Activated T-cell treated with anti-CD3 and anti-CD28 coated beads, Interleukin-2, amount 50 U/mL, for 24 hours (primary cell): ENCODE measurements at regions not wholly inside any gene's neighbourhood (a gene's known extent, or its start where the extent isn't known, plus 50 kb on each side); places are given as distances from the start of the nearest gene placed in this dataset.

ENCODE experiments used
- DNase-seq: peaks from one replicate; pipeline ENCODE4 v3.0.0-alpha.2; 2020
- H3K27ac Mint-ChIP-seq: 2 replicates; pipeline ENCODE4 v1.8.0; 2020; ENCODE audit warnings: mild to moderate bottlenecking, mixed read lengths
- H3K27me3 Mint-ChIP-seq: 2 replicates; pipeline ENCODE4 v1.8.0; 2020; ENCODE audit warnings: mixed read lengths
- H3K36me3 Mint-ChIP-seq: 2 replicates; pipeline ENCODE4 v1.8.0; 2020; ENCODE audit warnings: low read depth, mixed read lengths
- H3K4me1 Mint-ChIP-seq: 2 replicates; pipeline ENCODE4 v1.8.0; 2020; ENCODE audit warnings: low read depth, mixed read lengths
- H3K4me3 Mint-ChIP-seq: 2 replicates; pipeline ENCODE4 v1.8.0; 2020; ENCODE audit warnings: mild to moderate bottlenecking, moderate library complexity, mixed read lengths
- H3K9me3 Mint-ChIP-seq: 2 replicates; pipeline ENCODE4 v1.8.0; 2020; ENCODE audit warnings: mixed read lengths

DNA sequence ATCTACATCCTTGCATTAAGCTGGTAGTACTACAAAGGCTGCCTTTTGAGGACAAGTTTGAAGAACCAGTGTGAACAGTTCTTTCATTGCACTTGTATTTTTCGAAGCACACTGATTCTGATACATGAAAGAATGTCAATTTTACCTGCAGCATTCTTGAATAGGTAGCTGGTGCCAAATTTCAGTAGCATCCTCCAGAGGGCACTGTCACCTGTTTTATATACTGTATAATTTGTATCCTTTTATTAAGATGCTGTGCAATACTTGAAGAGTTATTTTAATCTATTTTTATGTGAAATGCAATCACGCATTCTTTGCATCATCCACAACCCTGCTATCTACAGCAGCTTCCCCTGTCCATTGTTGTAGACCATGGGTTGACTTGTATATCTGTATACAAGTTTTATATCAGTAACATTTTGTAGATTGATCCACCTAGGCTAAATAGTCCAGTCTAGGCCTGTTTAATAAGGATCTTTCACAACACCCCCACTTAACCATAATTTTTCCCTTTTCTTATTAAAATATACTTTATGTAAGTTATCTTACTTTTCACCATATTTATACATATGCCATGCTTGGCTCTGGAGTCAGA is 325.7 kb downstream of the PCDH7 start:
- no peaks in the 10 kb centered on the region for H3K36me3 Mint-ChIP-seq
- H3K4me3 Mint-ChIP-seq, result no peak overlapping the region
- H3K27ac Mint-ChIP-seq, result no peak overlapping the region
- H3K27me3 Mint-ChIP-seq, result no peaks in the 10 kb centered on the region
- H3K4me1 Mint-ChIP-seq, result no peaks in the 10 kb centered on the region
- peaks cover 8% of the 10 kb centered on the region for H3K9me3 Mint-ChIP-seq
- DNase-seq, result no peak

DNA sequence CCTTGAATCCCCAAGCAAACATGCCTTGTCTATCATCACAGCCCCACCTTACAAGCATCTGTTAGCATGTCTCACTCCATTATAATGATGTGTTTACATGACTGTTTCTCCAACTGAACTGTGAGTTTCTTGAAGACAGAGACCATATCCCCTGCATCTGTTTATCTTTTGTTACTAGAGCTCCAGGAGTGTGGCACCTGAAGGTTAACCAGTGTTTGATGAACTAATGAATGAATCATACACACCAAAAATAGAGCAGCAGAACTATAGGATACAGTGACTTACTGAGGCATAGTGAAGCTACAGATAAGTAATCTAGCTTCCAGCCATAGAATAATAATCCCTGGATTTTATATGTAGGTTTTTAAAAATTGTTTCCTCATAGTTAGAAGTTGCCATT is 331.0 kb downstream of the PCDH7 start:
- no peaks in the 10 kb centered on the region for H3K36me3 Mint-ChIP-seq
- no peak overlapping the region for H3K27ac Mint-ChIP-seq
- H3K27me3 Mint-ChIP-seq, result no peaks in the 10 kb centered on the region
- H3K9me3 Mint-ChIP-seq, result no peaks in the 10 kb centered on the region
- no peak for DNase-seq
- no peak overlapping the region for H3K4me3 Mint-ChIP-seq
- H3K4me1 Mint-ChIP-seq, result no peaks in the 10 kb centered on the region

DNA sequence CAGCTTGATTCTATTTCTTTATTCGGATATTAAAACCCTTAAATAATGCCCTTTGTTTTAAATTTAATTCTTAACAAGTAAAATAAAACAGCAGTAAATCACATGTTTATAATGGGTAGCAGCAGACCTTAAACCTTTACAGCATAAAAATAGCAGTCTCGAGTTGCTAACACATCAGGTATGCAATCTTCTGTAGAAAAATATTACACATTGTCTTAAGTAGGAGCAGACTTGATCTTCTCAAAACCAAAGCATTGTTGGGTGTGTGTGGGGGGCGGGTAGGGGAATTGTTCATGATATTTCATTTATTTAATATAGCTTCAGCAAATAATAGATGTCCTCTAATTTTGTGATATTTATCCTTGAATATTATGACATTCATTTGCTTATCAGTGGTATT is 331.4 kb downstream of the PCDH7 start:
- no peaks in the 10 kb centered on the region for H3K9me3 Mint-ChIP-seq
- no peak for DNase-seq
- H3K4me3 Mint-ChIP-seq, result no peak overlapping the region
- no peak overlapping the region for H3K27ac Mint-ChIP-seq
- no peaks in the 10 kb centered on the region for H3K36me3 Mint-ChIP-seq
- H3K4me1 Mint-ChIP-seq, result no peaks in the 10 kb centered on the region
- H3K27me3 Mint-ChIP-seq, result no peaks in the 10 kb centered on the region

DNA sequence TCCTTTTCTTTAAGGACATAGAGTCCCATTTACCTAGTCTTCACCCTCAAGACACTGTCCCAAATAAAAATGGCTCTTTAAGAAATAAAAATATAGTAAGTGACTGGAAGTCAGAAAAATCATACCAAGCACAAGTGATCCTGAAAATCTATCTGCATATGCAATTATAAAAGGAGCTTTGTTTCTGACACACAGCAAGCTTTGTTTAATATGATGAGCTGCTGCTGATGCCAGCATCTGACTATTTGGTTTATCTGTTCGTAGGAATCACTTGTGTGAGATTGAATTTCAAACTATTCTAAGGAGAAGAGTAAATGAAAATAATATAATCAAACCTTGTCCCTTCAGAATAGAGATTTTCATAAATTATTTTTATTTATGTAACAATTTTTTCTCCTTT is 332.4 kb downstream of the PCDH7 start:
- Mint-ChIP-seq H3K27me3 (no peaks in the 10 kb centered on the region), H3K4me1 (no peaks in the 10 kb centered on the region)

DNA sequence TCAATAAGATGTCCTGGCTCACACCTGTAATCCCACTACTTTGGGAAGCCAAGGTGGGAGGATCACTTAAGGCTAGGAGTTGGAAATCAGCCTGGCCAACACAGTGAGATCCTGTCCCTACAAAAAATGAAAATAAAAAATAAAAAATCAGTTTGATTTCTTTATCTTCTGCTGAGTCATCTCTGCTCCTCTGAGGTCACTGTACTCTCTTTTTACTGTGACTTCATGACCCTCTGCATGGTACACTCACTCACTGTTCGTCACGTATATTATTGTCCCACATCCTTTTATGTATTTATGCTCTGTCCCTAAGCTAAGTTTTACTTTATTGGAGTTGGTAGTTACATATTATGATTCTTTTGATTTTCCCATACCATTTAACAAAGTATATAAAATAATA is 333.3 kb downstream of the PCDH7 start:
- Mint-ChIP-seq H3K4me3 (no peak overlapping the region), H3K9me3 (no peaks in the 10 kb centered on the region), H3K27ac (no peak overlapping the region), H3K27me3 (no peaks in the 10 kb centered on the region), H3K4me1 (no peaks in the 10 kb centered on the region), H3K36me3 (no peaks in the 10 kb centered on the region)
- DNase-seq, result no peak

More for the DNA sequence above, 332.4 kb downstream of the PCDH7 start:
- Mint-ChIP-seq H3K4me3 (no peak overlapping the region), H3K36me3 (no peaks in the 10 kb centered on the region), H3K27ac (no peak overlapping the region), H3K9me3 (no peaks in the 10 kb centered on the region)
- no peak for DNase-seq

DNA sequence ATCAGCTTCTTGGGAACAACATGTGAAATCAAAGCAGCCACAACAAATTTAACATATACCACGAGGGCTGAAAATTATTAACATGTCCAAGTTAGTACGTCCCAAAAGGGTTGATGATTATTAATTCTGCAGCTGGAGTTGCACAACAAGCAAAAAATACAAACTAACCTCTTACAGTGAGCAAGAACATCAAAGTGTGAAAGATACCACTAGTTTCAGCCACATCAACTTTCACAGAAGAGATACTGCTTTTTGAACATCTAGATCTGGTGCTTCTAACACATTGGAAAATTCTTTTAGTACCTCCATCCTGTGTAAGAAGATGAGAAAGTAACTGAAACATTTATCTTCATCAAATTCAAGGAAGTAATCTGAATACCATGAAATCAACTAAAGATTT is 334.1 kb downstream of the PCDH7 start:
- no peaks in the 10 kb centered on the region for H3K27me3 Mint-ChIP-seq
- DNase-seq, result no peak
- no peaks in the 10 kb centered on the region for H3K4me1 Mint-ChIP-seq
- no peaks in the 10 kb centered on the region for H3K36me3 Mint-ChIP-seq
- no peaks in the 10 kb centered on the region for H3K9me3 Mint-ChIP-seq
- no peak overlapping the region for H3K4me3 Mint-ChIP-seq
- H3K27ac Mint-ChIP-seq, result no peak overlapping the region

DNA sequence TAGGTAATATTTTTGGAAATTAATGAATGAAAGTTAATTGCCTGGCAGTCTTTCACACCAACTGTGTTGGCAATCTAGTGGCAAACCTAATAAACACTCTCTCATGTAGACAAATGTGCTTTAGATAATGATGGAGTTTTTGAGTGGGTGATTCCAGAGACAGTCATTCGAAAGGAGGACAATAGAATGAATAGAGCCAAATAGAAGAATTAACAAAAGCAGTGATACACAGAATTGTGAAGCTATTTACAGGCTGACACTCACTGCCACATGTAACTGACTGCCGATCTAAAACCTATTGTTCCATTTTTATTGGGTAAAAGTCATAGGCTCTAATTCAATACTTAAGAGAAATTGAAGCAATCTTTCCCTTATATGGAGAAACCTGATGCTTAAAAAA is 338.5 kb downstream of the PCDH7 start:
- H3K9me3 Mint-ChIP-seq, result peaks cover under 1% of the 10 kb centered on the region
- H3K4me3 Mint-ChIP-seq, result no peak overlapping the region
- no peak overlapping the region for H3K27ac Mint-ChIP-seq
- H3K36me3 Mint-ChIP-seq, result no peaks in the 10 kb centered on the region
- no peaks in the 10 kb centered on the region for H3K27me3 Mint-ChIP-seq
- H3K4me1 Mint-ChIP-seq, result no peaks in the 10 kb centered on the region
- DNase-seq, result no peak

DNA sequence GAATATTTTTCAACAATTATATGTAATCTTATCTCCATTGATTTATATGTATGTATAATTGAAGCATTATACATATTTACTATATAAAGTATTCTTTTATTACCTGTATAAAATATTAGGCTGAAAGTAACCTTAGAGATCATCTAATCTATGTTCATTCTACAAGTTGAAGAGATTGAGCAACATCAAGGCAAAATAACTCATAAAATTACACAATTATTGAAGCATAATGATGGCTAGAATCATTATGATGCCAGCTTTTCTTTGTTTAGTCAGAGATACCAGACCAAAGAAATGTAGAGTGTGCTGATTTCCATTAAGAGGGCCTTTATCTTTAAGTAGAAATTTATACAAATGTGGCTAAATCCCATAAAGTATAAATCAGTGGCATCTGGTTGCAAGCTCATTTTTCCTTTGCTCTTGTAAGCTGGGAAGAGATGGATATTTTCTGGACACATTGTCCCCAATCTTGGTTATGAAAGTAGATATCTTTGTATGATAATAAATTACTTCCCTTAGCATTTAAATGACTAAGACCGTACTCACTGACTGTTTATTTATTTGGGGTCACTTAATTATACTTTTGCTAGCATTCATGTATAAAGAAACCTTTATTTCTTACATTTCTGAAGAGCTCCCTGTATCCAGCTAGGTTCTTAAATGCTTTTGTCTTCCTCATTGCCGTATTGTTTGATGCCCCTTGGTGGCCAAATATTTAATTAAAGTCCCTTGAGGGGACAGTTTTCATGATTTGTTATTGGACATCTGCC is 339.8 kb downstream of the PCDH7 start:
- no peaks in the 10 kb centered on the region for H3K27me3 Mint-ChIP-seq
- H3K36me3 Mint-ChIP-seq, result no peaks in the 10 kb centered on the region
- H3K4me1 Mint-ChIP-seq, result no peaks in the 10 kb centered on the region
- no peak for DNase-seq
- peaks cover 2% of the 10 kb centered on the region for H3K9me3 Mint-ChIP-seq
- no peak overlapping the region for H3K4me3 Mint-ChIP-seq
- H3K27ac Mint-ChIP-seq, result no peak overlapping the region

DNA sequence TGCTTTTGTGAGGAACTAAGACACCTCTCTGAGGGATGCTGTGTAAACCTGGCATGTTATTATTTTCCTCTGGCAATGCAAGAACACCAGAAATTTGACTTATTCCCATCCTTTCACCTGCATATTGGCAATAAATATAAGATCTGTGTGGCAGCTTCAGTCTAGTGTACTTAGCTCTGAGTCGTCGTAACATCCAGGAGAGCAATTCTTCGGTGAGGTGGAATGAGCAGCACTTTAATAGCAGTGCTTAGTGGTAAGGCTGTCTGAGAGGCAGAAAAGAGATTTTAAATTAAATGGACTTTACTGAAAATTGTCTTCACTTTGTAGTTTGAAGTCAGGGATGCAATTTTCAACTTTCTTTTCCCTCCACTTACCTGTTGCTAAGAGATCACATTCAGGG is 344.9 kb downstream of the PCDH7 start:
- no peaks in the 10 kb centered on the region for H3K36me3 Mint-ChIP-seq
- no peaks in the 10 kb centered on the region for H3K4me1 Mint-ChIP-seq
- no peak overlapping the region for H3K27ac Mint-ChIP-seq
- H3K4me3 Mint-ChIP-seq, result no peak overlapping the region
- H3K9me3 Mint-ChIP-seq, result peaks cover 2% of the 10 kb centered on the region
- H3K27me3 Mint-ChIP-seq, result no peaks in the 10 kb centered on the region
- no peak for DNase-seq

DNA sequence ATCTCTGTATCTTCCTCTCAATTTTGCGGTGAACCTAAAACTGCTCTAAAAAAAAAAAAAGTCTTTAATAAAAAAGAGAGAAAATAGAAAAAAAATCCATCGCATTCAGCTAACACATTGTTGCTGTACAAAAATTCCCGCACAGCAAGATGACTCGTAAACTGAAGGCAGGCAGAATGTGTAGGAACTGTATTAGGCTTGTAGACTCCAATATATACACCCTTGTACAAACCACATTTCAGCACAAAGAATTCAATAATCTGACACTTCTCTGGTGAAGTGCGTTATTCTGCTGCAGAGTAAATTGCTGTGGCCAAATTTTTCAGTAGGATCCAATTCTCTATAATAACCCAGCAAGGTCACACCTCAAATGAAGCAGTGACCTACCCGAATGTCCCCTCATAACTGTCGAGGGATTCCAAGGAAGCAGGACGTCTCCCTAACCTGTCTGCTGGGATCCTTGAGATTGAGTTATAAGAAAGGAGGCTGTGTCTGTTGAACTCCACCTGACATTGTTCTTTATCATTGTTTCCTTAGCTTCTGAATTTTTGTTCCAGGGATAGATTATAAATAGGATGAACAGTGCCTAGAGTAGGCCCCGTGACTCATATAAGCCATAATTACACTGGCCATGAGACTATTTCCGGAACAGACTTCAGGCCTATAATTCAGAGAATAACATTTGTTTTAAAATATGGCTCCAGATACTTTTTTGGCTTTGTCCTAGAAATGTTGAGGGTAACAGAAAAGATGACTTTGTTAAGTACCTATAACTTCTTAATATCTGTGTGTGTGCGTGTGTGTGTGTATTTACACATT is 348.3 kb downstream of the PCDH7 start:
- Mint-ChIP-seq H3K27me3 (no peaks in the 10 kb centered on the region), H3K36me3 (no peaks in the 10 kb centered on the region), H3K9me3 (peaks cover 2% of the 10 kb centered on the region), H3K4me3 (no peak overlapping the region), H3K4me1 (no peaks in the 10 kb centered on the region), H3K27ac (no peak overlapping the region)
- DNase-seq, result no peak

DNA sequence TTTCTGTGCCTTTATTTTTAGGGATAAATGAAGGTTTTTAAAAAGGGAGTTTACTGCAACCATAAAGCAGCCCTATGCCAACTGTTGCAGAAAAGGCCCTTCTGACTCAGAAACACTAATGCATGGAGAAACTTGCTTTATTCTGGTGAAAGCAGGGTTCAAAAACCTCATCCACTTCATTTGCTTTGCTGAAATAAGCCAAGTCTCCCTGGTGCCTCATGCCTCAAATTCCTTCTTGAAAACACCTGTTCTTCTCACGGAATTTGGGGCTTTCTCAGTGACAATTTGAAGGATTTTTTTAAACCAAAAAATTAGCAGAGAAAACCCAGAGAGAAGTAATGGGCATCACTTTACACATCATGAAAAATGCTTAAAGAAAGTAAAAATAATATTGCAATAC is 349.0 kb downstream of the PCDH7 start:
- peaks cover 2% of the 10 kb centered on the region for H3K9me3 Mint-ChIP-seq
- H3K27ac Mint-ChIP-seq, result no peak overlapping the region
- no peaks in the 10 kb centered on the region for H3K36me3 Mint-ChIP-seq
- H3K27me3 Mint-ChIP-seq, result no peaks in the 10 kb centered on the region
- no peak for DNase-seq
- H3K4me1 Mint-ChIP-seq, result no peaks in the 10 kb centered on the region
- H3K4me3 Mint-ChIP-seq, result no peak overlapping the region

DNA sequence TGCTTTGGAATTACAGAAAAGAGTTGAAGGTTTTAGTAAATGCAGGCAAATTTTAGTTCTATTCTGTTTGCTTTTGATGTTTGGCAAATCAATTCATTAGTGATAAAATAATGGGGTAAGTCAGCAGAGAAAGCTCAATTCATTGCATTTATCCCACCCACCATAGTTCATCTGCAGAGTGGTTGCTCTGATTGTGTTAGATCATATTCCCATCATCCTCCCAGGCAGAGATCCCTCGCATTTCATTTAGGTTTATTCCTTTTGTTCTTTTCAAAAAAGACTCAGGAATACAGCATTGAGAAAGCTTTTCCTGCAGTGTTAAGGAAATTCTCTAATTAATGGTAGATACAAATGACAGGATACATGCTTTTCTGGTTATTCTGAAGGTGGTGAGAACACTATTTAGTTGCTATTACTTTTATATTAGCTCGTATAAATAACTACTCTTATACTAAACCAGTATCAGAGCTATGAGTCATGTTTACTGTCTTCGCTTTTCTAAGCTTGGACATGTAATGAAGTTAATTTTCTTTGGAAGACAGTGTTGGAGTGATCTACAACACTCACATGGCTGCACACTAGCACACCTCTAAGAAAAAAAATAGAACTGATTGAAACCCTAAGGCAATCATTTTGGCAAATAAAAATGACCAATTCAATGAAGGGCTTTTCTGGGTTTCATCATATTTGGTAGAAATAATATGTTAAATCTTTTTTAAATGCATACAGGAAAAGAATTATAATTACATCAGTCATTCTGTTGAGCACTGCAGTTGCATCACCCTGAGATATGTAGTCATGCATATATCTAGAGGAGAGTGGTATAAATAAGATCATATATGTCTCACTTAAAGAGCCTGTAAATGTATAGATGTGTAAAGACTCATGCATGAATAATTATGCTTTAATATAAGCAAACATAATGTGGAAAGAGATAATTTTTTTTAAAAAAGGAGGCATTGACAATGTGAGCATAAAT is 351.6 kb downstream of the PCDH7 start:
- Mint-ChIP-seq H3K9me3 (peaks cover 2% of the 10 kb centered on the region), H3K27ac (no peak overlapping the region), H3K4me1 (no peaks in the 10 kb centered on the region), H3K27me3 (no peaks in the 10 kb centered on the region), H3K4me3 (no peak overlapping the region), H3K36me3 (no peaks in the 10 kb centered on the region)
- DNase-seq, result no peak

DNA sequence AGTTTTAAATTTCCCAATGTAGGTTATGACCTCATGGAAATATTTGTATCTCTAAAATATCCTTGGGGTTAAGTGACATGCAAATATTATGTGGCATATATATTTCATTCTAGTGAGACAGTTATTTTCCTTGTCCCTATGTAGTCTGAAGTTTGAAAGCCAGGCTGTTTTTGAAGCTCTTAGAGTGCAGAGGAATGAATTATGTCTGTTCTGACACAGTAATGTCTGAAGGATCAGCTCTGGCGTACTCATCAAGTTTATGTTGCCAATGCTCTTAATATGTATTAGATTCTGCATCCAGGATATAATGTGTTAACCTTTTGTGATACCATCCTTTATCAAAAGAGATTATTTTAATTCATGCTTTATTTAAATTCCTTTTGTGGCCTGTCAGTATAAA is 355.8 kb downstream of the PCDH7 start:
- DNase-seq, result no peak

DNA sequence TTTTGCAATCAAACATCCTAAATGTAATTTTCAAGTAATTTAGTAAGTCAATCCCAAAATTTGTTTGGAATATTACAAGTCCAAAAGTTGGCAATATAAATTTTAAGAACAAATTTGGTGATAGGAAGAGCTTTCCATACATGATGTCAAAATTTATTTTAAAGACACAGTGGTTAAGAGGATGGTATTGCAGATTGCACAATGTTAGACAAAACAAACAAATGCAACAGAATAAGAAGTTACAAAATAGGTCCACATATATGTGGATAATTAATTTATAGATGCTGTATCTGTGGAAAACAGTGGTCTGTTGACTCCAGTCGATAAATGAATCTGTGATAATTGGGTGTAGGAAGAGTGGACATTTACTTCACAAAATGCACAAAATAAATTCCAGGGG is 358.5 kb downstream of the PCDH7 start:
- Mint-ChIP-seq H3K36me3 (no peaks in the 10 kb centered on the region), H3K4me1 (no peaks in the 10 kb centered on the region), H3K27ac (no peak overlapping the region), H3K27me3 (no peaks in the 10 kb centered on the region), H3K9me3 (peaks cover 13% of the 10 kb centered on the region), H3K4me3 (no peak overlapping the region)
- DNase-seq, result no peak

More for the DNA sequence above, 355.8 kb downstream of the PCDH7 start:
- H3K27me3 Mint-ChIP-seq, result no peaks in the 10 kb centered on the region
- peaks cover 11% of the 10 kb centered on the region for H3K9me3 Mint-ChIP-seq
- no peak overlapping the region for H3K4me3 Mint-ChIP-seq
- no peak overlapping the region for H3K27ac Mint-ChIP-seq
- no peaks in the 10 kb centered on the region for H3K36me3 Mint-ChIP-seq
- H3K4me1 Mint-ChIP-seq, result no peaks in the 10 kb centered on the region
